ENCODE measurements at regions not wholly inside any gene's neighbourhood (a gene's known extent, or its start where the extent isn't known, plus 50 kb on each side); places are given as distances from the start of the nearest gene placed in this dataset.

- Histone ChIP-seq H3K4me1 (ENCODE audit: control insufficient read depth in 1 of 2, insufficient read depth in 2 of 2, low read length in 2 of 2) (no peaks in the 10 kb centered on the region), H3K36me3 (ENCODE audit: control insufficient read depth in 1 of 2, insufficient read depth in 2 of 2, low read length in 2 of 2) (no peaks in the 10 kb centered on the region), H3K27ac (ENCODE audit: low read depth, low read length) (no peak overlapping the region), H3K4me3 (ENCODE audit: low read depth in 1 of 2, low read length in 2 of 2) (no peak overlapping the region), H3K9me3 (ENCODE audit: control insufficient read depth in 1 of 2, low read length in 2 of 2) (no peaks in the 10 kb centered on the region), H3K27me3 (ENCODE audit: control insufficient read depth in 1 of 2, insufficient read depth in 2 of 2, low read length in 2 of 2) (peaks cover 0 to 3% of the 10 kb centered on the region in 2 donors), H3K9ac (ENCODE audit: low read depth in 1 of 2, low read length in 2 of 2) (no peak overlapping the region)
Observed at GRCh38 chr7:54827734-54828133, 68.7 kb upstream of the SEC61G start.

GRCh38 chr7:54831046-54831643 is 72.1 kb upstream of the SEC61G start:
- Histone ChIP-seq H3K4me3 (ENCODE audit: low read depth in 1 of 2, low read length in 2 of 2) (no peak overlapping the region), H3K36me3 (ENCODE audit: control insufficient read depth in 1 of 2, insufficient read depth in 2 of 2, low read length in 2 of 2) (no peaks in the 10 kb centered on the region), H3K9me3 (ENCODE audit: control insufficient read depth in 1 of 2, low read length in 2 of 2) (no peaks in the 10 kb centered on the region), H3K27me3 (ENCODE audit: control insufficient read depth in 1 of 2, insufficient read depth in 2 of 2, low read length in 2 of 2) (no peaks in the 10 kb centered on the region), H3K9ac (ENCODE audit: low read depth in 1 of 2, low read length in 2 of 2) (no peak overlapping the region), H3K4me1 (ENCODE audit: control insufficient read depth in 1 of 2, insufficient read depth in 2 of 2, low read length in 2 of 2) (no peaks in the 10 kb centered on the region), H3K27ac (ENCODE audit: low read depth, low read length) (no peak overlapping the region)

DNA sequence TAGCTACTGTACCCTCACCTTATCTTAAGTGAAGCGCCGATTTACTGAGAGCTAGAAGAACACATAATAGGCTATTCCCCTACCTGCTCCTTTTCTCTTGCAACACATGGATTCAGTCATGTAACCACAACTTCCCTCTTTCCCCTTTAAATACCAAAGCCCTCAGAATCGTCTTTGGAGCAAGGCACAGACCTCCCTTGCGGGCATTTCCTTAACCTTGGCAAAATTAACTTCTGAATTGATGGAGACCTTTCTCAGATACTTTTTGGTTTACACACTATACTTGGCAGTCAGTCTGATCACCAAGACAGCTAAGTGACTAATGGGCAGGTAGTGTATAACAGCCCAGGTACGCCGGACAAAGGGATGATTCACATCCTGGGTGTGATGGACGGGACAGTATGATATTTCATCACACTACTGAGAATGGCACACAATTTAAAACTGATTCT is 72.7 kb upstream of the SEC61G start:
- Histone ChIP-seq H3K36me3 (ENCODE audit: control insufficient read depth in 1 of 2, insufficient read depth in 2 of 2, low read length in 2 of 2) (no peaks in the 10 kb centered on the region), H3K27me3 (ENCODE audit: control insufficient read depth in 1 of 2, insufficient read depth in 2 of 2, low read length in 2 of 2) (no peaks in the 10 kb centered on the region), H3K9ac (ENCODE audit: low read depth in 1 of 2, low read length in 2 of 2) (no peak overlapping the region), H3K9me3 (ENCODE audit: control insufficient read depth in 1 of 2, low read length in 2 of 2) (no peaks in the 10 kb centered on the region), H3K4me3 (ENCODE audit: low read depth in 1 of 2, low read length in 2 of 2) (no peak overlapping the region), H3K4me1 (ENCODE audit: control insufficient read depth in 1 of 2, insufficient read depth in 2 of 2, low read length in 2 of 2) (no peaks in the 10 kb centered on the region), H3K27ac (ENCODE audit: low read depth, low read length) (no peak overlapping the region)

DNA sequence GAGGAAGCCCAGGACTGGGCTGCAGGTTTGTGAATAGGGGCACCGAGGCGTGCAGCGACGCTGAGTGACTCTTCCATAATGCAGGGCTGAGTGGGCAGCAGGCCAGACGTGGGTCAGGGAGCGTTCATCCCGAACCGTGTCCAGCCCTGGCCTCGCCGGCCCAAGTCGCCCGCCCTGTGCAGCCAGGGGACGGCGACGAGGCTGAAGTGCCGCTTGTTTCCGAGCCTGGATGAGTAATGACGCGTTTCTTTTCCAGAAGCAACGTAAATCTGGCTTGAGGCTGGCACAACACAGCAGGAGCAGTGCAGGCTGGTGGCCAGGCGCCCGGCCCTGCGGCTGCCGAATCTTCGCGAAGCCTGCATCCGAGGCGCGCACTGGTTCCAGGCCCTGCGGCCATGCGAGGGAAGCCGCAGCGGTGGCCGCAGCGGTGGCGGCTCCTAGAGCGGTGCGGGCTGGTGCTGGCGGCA is 74.0 kb upstream of the SEC61G start:
- no peaks in the 10 kb centered on the region for H3K4me1 ChIP-seq (ENCODE audit: control insufficient read depth in 1 of 2, insufficient read depth in 2 of 2, low read length in 2 of 2)
- H3K9me3 ChIP-seq (ENCODE audit: control insufficient read depth in 1 of 2, low read length in 2 of 2): no peaks in the 10 kb centered on the region
- no peaks in the 10 kb centered on the region for H3K27me3 ChIP-seq (ENCODE audit: control insufficient read depth in 1 of 2, insufficient read depth in 2 of 2, low read length in 2 of 2)
- no peak overlapping the region for H3K4me3 ChIP-seq (ENCODE audit: low read depth in 1 of 2, low read length in 2 of 2)
- no peak overlapping the region for H3K27ac ChIP-seq (ENCODE audit: low read depth, low read length)
- H3K9ac ChIP-seq (ENCODE audit: low read depth in 1 of 2, low read length in 2 of 2): no peak overlapping the region
- no peaks in the 10 kb centered on the region for H3K36me3 ChIP-seq (ENCODE audit: control insufficient read depth in 1 of 2, insufficient read depth in 2 of 2, low read length in 2 of 2)

- no peaks in the 10 kb centered on the region for H3K9me3 ChIP-seq (ENCODE audit: control insufficient read depth in 1 of 2, low read length in 2 of 2)
- no peak overlapping the region for H3K27ac ChIP-seq (ENCODE audit: low read depth, low read length)
- no peak overlapping the region for H3K4me3 ChIP-seq (ENCODE audit: low read depth in 1 of 2, low read length in 2 of 2)
- H3K27me3 ChIP-seq (ENCODE audit: control insufficient read depth in 1 of 2, insufficient read depth in 2 of 2, low read length in 2 of 2): no peaks in the 10 kb centered on the region
- H3K9ac ChIP-seq (ENCODE audit: low read depth in 1 of 2, low read length in 2 of 2): no peak overlapping the region
- H3K36me3 ChIP-seq (ENCODE audit: control insufficient read depth in 1 of 2, insufficient read depth in 2 of 2, low read length in 2 of 2): no peaks in the 10 kb centered on the region
- H3K4me1 ChIP-seq (ENCODE audit: control insufficient read depth in 1 of 2, insufficient read depth in 2 of 2, low read length in 2 of 2): no peaks in the 10 kb centered on the region
Observed at GRCh38 chr7:54837168-54837567, 78.2 kb upstream of the SEC61G start.

- H3K9ac ChIP-seq (ENCODE audit: low read depth in 1 of 2, low read length in 2 of 2): no peak overlapping the region
- no peak overlapping the region for H3K4me3 ChIP-seq (ENCODE audit: low read depth in 1 of 2, low read length in 2 of 2)
- H3K27me3 ChIP-seq (ENCODE audit: control insufficient read depth in 1 of 2, insufficient read depth in 2 of 2, low read length in 2 of 2): no peaks in the 10 kb centered on the region
- H3K9me3 ChIP-seq (ENCODE audit: control insufficient read depth in 1 of 2, low read length in 2 of 2): no peaks in the 10 kb centered on the region
- H3K27ac ChIP-seq (ENCODE audit: low read depth, low read length): no peak overlapping the region
- no peaks in the 10 kb centered on the region for H3K36me3 ChIP-seq (ENCODE audit: control insufficient read depth in 1 of 2, insufficient read depth in 2 of 2, low read length in 2 of 2)
- H3K4me1 ChIP-seq (ENCODE audit: control insufficient read depth in 1 of 2, insufficient read depth in 2 of 2, low read length in 2 of 2): no peaks in the 10 kb centered on the region
Observed at GRCh38 chr7:54837761-54838160, 78.8 kb upstream of the SEC61G start.

- Histone ChIP-seq H3K4me3 (ENCODE audit: low read depth in 1 of 2, low read length in 2 of 2) (no peak overlapping the region), H3K9me3 (ENCODE audit: control insufficient read depth in 1 of 2, low read length in 2 of 2) (no peaks in the 10 kb centered on the region), H3K36me3 (ENCODE audit: control insufficient read depth in 1 of 2, insufficient read depth in 2 of 2, low read length in 2 of 2) (no peaks in the 10 kb centered on the region), H3K27ac (ENCODE audit: low read depth, low read length) (no peak overlapping the region), H3K27me3 (ENCODE audit: control insufficient read depth in 1 of 2, insufficient read depth in 2 of 2, low read length in 2 of 2) (no peaks in the 10 kb centered on the region), H3K9ac (ENCODE audit: low read depth in 1 of 2, low read length in 2 of 2) (no peak overlapping the region), H3K4me1 (ENCODE audit: control insufficient read depth in 1 of 2, insufficient read depth in 2 of 2, low read length in 2 of 2) (no peaks in the 10 kb centered on the region)
Observed at GRCh38 chr7:54838175-54838910, 79.3 kb upstream of the SEC61G start.

DNA sequence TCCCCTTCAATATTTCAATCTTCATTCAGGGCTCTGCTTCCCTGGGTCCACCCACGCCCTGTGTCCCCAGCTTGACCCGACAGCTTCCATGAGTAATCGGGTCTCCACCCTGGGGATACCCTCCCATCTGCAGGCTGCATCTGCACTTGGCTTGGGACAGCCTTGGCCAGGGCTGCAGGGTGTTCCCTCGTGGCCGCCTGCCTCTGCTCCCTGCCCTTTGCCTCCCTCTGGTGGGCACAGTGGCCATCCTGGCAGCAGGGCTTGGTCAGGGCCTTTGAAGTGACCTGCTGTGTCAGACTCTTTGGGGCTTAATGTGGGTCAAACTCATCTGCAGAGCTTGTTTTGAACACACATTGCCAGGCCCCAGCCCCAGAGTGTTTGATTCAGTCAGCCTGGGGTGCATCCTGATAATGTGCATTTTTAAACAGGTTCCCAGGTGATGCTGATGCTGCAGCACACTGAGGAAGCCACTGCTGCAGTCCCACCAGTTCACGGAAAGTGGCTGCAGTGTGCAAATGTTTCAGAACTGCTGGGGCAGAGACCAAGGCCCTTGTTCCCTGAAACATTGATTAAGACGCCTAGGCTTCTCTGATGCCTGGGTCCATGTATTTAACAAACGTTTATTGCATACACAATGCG is 80.7 kb upstream of the SEC61G start:
- H3K36me3 ChIP-seq (ENCODE audit: control insufficient read depth in 1 of 2, insufficient read depth in 2 of 2, low read length in 2 of 2): no peaks in the 10 kb centered on the region
- no peaks in the 10 kb centered on the region for H3K4me1 ChIP-seq (ENCODE audit: control insufficient read depth in 1 of 2, insufficient read depth in 2 of 2, low read length in 2 of 2)
- H3K27ac ChIP-seq (ENCODE audit: low read depth, low read length): no peak overlapping the region
- no peaks in the 10 kb centered on the region for H3K9me3 ChIP-seq (ENCODE audit: control insufficient read depth in 1 of 2, low read length in 2 of 2)
- no peak overlapping the region for H3K4me3 ChIP-seq (ENCODE audit: low read depth in 1 of 2, low read length in 2 of 2)
- no peak overlapping the region for H3K9ac ChIP-seq (ENCODE audit: low read depth in 1 of 2, low read length in 2 of 2)
- H3K27me3 ChIP-seq (ENCODE audit: control insufficient read depth in 1 of 2, insufficient read depth in 2 of 2, low read length in 2 of 2): no peaks in the 10 kb centered on the region

DNA sequence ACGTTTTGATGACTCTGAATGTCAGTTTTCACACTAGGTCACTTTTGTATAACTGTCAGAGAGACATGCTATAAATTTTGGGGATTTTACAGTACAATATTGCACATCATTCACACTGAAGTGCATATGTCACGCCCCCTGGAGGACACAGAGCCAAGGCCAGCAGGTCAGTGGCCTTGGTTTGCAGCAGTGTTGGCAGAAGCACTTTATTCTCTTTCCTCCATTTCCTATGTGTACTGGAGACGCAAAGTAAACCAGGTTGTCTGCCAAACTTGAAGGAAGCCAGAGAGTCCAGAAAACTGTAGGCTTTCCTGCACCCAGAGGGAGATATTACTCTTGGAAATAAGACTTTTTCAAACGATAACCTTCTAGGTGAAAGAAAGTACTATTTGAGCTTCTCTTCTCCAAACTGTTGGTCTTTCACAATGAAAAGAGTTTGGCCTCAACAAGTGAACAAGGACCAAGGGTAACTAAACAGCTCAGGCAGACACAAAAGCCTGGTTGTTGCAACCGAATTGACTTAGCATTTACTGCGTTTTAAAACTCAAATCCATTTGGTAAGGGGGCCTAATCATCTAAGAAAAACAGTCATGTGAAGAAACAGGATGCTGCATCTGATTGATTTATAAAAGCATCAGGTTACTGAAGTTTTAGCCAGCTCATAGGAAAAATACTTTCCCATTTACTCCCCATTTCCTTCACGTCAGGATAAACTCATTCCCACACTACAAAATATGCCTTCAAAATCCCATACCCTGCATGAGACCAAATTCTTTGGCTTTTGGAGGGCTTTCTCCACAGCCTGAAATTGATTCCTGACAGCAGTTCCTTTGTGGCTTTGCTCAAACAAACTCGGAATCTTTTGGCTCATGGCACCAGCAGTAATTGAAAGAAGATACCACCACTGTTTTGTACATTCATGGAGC is 83.0 kb upstream of the SEC61G start:
- no peaks in the 10 kb centered on the region for H3K36me3 ChIP-seq (ENCODE audit: control insufficient read depth in 1 of 2, insufficient read depth in 2 of 2, low read length in 2 of 2)
- no peak overlapping the region for H3K9ac ChIP-seq (ENCODE audit: low read depth in 1 of 2, low read length in 2 of 2)
- no peaks in the 10 kb centered on the region for H3K9me3 ChIP-seq (ENCODE audit: control insufficient read depth in 1 of 2, low read length in 2 of 2)
- no peaks in the 10 kb centered on the region for H3K4me1 ChIP-seq (ENCODE audit: control insufficient read depth in 1 of 2, insufficient read depth in 2 of 2, low read length in 2 of 2)
- H3K27me3 ChIP-seq (ENCODE audit: control insufficient read depth in 1 of 2, insufficient read depth in 2 of 2, low read length in 2 of 2): no peaks in the 10 kb centered on the region
- no peak overlapping the region for H3K27ac ChIP-seq (ENCODE audit: low read depth, low read length)
- no peak overlapping the region for H3K4me3 ChIP-seq (ENCODE audit: low read depth in 1 of 2, low read length in 2 of 2)

All from duodenal mucosa (tissue), 2 donors.